Erythroblast (primary cell): ENCODE measurements at regions not wholly inside any gene's neighbourhood (a gene's known extent, or its start where the extent isn't known, plus 50 kb on each side); places are given as distances from the start of the nearest gene placed in this dataset.

Experiments used
- GATA1 ChIP-seq: IDR thresholded peaks from 2 replicates; pipeline ENCODE4 v1.6.1; 2011; ENCODE audit warnings: low read depth, mild to moderate bottlenecking, control low read depth, low read length, moderate library complexity
- POLR2A ChIP-seq: IDR thresholded peaks from 2 replicates; pipeline ENCODE4 v1.6.1; 2011; ENCODE audit warnings: mild to moderate bottlenecking, low read length

- TF ChIP-seq POLR2A, result no peak
- no peak for TF ChIP-seq GATA1
Measured at GRCh38 chr6:95431637-95432228, 145.6 kb upstream of the MANEA start.
